ENCODE measurements at regions not wholly inside any gene's neighbourhood (a gene's known extent, or its start where the extent isn't known, plus 50 kb on each side); places are given as distances from the start of the nearest gene placed in this dataset.

- TF ChIP-seq POLR2AphosphoS5 (IDR thresholded peaks at IDR 0.05; ENCODE audit: low read depth), result no peak
- TF ChIP-seq CTCF (conservative IDR thresholded peaks at IDR 0.05; ENCODE audit: low read depth in 2 of 2), result no peak
- no peak for TF ChIP-seq EZH2phosphoT487 (IDR thresholded peaks at IDR 0.05; ENCODE audit: unreplicated experiment)
- TF ChIP-seq EZH2 (IDR thresholded peaks at IDR 0.05; ENCODE audit: low read depth, unreplicated experiment), result no peak
- TF ChIP-seq, protein P1, sequence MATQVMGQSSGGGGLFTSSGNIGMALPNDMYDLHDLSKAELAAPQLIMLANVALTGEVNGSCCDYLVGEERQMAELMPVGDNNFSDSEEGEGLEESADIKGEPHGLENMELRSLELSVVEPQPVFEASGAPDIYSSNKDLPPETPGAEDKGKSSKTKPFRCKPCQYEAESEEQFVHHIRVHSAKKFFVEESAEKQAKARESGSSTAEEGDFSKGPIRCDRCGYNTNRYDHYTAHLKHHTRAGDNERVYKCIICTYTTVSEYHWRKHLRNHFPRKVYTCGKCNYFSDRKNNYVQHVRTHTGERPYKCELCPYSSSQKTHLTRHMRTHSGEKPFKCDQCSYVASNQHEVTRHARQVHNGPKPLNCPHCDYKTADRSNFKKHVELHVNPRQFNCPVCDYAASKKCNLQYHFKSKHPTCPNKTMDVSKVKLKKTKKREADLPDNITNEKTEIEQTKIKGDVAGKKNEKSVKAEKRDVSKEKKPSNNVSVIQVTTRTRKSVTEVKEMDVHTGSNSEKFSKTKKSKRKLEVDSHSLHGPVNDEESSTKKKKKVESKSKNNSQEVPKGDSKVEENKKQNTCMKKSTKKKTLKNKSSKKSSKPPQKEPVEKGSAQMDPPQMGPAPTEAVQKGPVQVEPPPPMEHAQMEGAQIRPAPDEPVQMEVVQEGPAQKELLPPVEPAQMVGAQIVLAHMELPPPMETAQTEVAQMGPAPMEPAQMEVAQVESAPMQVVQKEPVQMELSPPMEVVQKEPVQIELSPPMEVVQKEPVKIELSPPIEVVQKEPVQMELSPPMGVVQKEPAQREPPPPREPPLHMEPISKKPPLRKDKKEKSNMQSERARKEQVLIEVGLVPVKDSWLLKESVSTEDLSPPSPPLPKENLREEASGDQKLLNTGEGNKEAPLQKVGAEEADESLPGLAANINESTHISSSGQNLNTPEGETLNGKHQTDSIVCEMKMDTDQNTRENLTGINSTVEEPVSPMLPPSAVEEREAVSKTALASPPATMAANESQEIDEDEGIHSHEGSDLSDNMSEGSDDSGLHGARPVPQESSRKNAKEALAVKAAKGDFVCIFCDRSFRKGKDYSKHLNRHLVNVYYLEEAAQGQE (IDR thresholded peaks at IDR 0.05; ENCODE audit: unreplicated experiment), result no peak
- no peak for TF ChIP-seq CREB1 (CRISPR knock-in tag; IDR thresholded peaks at IDR 0.05; ENCODE audit: low read depth)
- no peak for TF ChIP-seq ETS1 (IDR thresholded peaks at IDR 0.05)
- no peak for TF ChIP-seq ZNF331 (CRISPR knock-in tag; IDR thresholded peaks at IDR 0.05; ENCODE audit: low read depth)
- no peak for TF ChIP-seq ZNF462 (CRISPR knock-in tag; IDR thresholded peaks at IDR 0.05)
- no peak for TF ChIP-seq JUNB (IDR thresholded peaks at IDR 0.05; ENCODE audit: unreplicated experiment)
- no peak for TF ChIP-seq STAT1 (IDR thresholded peaks at IDR 0.05; ENCODE audit: unreplicated experiment)
- no peak for TF ChIP-seq ZNF114 (CRISPR knock-in tag; IDR thresholded peaks at IDR 0.05)
- no peak for TF ChIP-seq NANOG (IDR thresholded peaks at IDR 0.05; ENCODE audit: borderline replicate concordance)
Measured at GRCh38 chr1:73953586-73953985, 244.4 kb downstream of the LRRIQ3 start.

All from GM23338 (cell line).